ENCODE measurements at regions not wholly inside any gene's neighbourhood (a gene's known extent, or its start where the extent isn't known, plus 50 kb on each side); places are given as distances from the start of the nearest gene placed in this dataset.

DNA sequence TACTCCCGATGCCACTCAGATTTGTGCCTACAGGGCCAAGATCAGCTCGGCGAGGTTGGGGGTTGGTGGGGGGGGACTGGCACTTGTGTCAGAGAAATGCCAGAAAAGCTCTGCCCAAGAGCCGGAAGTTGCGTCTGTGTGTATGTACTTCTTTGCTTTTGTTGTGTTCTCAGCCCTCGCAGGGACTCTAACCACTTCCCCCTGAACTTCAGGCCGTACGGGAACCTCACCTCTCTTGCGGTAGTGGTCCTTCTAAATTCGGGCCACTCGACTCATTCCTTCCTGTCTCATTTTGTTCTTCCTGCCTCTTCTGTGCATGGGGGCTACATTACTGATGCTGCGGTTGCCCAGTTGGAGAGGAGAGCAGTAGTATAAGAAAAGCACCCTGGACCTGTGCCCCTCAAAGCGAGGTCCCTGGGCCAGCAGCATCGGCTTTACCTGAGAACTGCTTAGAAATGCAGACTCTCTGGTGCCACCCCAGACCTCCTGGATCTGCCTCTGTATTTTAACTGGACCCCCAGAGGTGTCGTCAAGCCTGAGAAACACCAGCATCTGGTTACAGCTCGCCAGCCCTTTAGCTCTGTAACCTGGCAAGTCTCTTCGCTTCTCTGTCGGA lies 146.3 kb upstream of the RPS6KA3 start:
- TF ChIP-seq, protein P1, sequence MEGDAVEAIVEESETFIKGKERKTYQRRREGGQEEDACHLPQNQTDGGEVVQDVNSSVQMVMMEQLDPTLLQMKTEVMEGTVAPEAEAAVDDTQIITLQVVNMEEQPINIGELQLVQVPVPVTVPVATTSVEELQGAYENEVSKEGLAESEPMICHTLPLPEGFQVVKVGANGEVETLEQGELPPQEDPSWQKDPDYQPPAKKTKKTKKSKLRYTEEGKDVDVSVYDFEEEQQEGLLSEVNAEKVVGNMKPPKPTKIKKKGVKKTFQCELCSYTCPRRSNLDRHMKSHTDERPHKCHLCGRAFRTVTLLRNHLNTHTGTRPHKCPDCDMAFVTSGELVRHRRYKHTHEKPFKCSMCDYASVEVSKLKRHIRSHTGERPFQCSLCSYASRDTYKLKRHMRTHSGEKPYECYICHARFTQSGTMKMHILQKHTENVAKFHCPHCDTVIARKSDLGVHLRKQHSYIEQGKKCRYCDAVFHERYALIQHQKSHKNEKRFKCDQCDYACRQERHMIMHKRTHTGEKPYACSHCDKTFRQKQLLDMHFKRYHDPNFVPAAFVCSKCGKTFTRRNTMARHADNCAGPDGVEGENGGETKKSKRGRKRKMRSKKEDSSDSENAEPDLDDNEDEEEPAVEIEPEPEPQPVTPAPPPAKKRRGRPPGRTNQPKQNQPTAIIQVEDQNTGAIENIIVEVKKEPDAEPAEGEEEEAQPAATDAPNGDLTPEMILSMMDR (IDR thresholded peaks at IDR 0.05 in 2 of 3, conservative IDR thresholded peaks at IDR 0.05 in 1 of 3; ENCODE audit: insufficient read depth in 2 of 3, low read depth in 1 of 3, low read length in 3 of 3): no peak
- TF ChIP-seq RAD51 (IDR thresholded peaks at IDR 0.05; ENCODE audit: borderline replicate concordance, low read depth) (no peak), PBX2 (CRISPR knock-in tag; IDR thresholded peaks at IDR 0.05; ENCODE audit: low read depth) (no peak), PBX2 (tag; conservative IDR thresholded peaks at IDR 0.05; ENCODE audit: low read depth) (no peak), ZKSCAN3 (CRISPR knock-in tag; IDR thresholded peaks at IDR 0.05) (no peak), HSF4 (CRISPR knock-in tag; IDR thresholded peaks at IDR 0.05; ENCODE audit: borderline replicate concordance) (no peak), MCM5 (IDR thresholded peaks at IDR 0.05; ENCODE audit: low read depth) (no peak), POLR2A (conservative IDR thresholded peaks at IDR 0.05) (no peak), EGR1 (conservative IDR thresholded peaks at IDR 0.05) (no peak), E2F1 (CRISPR knock-in tag; IDR thresholded peaks at IDR 0.05) (no peak), TBL1XR1 (IDR thresholded peaks at IDR 0.05; ENCODE audit: low read length in 2 of 2) (no peak), ZBTB34 (CRISPR knock-in tag; IDR thresholded peaks at IDR 0.05) (no peak)
- TF ChIP-seq, protein P2, sequence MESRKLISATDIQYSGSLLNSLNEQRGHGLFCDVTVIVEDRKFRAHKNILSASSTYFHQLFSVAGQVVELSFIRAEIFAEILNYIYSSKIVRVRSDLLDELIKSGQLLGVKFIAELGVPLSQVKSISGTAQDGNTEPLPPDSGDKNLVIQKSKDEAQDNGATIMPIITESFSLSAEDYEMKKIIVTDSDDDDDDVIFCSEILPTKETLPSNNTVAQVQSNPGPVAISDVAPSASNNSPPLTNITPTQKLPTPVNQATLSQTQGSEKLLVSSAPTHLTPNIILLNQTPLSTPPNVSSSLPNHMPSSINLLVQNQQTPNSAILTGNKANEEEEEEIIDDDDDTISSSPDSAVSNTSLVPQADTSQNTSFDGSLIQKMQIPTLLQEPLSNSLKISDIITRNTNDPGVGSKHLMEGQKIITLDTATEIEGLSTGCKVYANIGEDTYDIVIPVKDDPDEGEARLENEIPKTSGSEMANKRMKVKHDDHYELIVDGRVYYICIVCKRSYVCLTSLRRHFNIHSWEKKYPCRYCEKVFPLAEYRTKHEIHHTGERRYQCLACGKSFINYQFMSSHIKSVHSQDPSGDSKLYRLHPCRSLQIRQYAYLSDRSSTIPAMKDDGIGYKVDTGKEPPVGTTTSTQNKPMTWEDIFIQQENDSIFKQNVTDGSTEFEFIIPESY (CRISPR knock-in tag; IDR thresholded peaks at IDR 0.05): no peak

All from K562 (cell line).